Stimulated activated naive CD4-positive, alpha-beta T cell (primary cell): ENCODE measurements at regions not wholly inside any gene's neighbourhood (a gene's known extent, or its start where the extent isn't known, plus 50 kb on each side); places are given as distances from the start of the nearest gene placed in this dataset.
"Not testable (repeated sequence)": the region's sequence is repeated elsewhere in the genome, so short reads cannot be mapped to it uniquely, and the experiment has no call there.

ENCODE experiments used
- DNase-seq, 6 experiments: peaks; one replicate each; lab custom pipeline; 2025; lab: John Stamatoyannopoulos, UW

GRCh38 chr1:60732977-60733401 lies 349.4 kb upstream of the NFIA start:
- DNase-seq = no peak

GRCh38 chr1:60731321-60731720 lies 351.0 kb upstream of the NFIA start:
- no peak for DNase-seq

GRCh38 chr1:60727552-60727951 lies 354.8 kb upstream of the NFIA start:
- no peak for DNase-seq

- DNase-seq = no peak
These were observed 365.9 kb upstream of the NFIA start for GRCh38 chr1:60716472-60716871.

DNA sequence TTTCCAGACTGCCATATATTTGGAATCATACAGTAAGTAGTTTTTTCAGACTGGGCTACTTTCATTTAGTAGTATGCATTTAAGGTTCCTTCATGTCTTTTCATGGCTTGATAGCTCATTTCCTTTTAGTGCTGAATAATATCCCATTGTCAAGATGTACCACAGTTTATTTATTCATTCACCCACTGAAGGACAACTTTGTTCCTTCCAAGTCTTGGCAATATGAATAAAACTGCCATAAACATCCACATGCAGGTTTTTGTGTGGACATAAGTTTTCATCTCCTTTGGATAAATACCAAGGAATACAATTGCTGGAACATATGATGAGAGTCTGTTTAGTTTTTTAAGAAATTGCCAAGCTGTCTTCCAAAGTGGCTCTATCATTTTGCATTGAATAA lies 366.4 kb upstream of the NFIA start:
- DNase-seq = no peak

DNA sequence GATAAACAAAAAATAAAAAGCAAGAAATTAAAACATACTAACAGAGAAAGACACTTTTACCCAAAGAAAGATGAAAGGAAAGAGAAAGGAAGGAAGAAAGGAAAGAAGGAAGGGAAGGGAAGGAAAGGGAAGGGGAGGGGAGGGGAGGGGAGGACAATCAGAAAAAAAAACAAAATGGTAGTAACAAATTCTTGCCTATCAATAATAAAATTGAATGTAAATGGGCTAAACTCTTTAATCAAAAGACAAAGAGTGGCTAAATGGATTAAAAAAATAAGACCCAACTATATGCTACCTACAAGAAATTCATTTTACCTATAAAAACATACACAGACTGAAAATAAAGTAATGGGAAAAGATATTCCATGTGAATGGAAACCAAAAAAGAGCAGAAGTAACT lies 372.9 kb upstream of the NFIA start:
- DNase-seq = no peak

DNA sequence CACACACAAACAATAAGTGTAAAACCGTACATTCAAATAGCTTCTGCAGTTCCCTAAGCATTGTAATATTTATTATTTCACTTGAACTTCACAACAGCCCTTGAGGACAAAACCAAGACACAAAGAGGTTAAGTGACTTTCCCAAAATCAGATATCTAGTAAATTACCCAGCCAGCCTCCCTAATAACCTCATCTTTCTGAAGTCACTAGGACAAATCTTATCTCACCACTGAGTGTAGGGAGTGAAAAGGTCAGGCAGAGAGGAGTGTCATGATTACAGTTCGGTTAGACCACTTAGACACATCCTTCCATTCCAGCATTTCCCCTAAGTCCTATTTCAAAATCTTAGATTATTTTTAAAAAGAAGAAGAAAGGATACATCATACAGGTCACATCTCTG lies 377.3 kb upstream of the NFIA start:
- DNase-seq = no peak

DNA sequence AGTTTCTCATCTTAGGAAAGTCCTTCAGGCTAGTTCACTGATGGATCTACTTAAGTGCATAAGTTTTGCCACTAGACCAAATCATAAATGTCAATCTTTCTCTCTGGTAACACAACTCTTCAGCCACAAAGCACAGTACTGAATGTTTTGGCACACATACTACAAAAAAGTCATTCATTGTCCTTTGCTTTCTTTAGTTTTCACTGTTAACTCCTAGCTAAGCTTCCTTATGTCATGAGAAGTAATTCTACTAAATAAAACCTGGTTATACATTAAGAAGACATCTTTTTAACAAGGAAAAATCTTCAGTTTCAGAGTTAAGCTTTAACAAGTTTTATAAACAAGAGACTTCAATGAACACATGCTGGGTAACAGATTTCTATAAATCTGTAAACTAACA lies 379.2 kb upstream of the NFIA start:
- no peak for DNase-seq

DNA sequence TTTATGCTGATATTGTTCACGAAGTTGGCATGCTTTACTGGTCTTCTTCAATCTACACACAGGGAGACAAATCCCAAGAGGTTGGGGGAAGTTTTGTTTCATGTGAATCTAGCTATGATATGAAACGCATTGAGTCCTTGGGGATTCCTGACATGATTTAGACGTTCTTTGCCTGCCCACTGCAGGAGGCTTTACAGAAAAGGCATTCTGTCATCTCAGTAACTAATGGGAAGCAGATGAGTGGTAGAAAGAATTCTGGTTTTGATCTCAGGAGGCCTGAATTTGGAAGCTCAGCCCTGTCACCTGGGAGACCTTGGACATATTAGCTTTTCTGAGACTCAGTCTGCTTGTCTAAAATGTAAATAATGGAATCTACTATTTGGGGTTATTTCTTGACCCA lies 383.0 kb upstream of the NFIA start:
- DNase-seq = no peak

GRCh38 chr1:60697204-60697994 lies 385.0 kb upstream of the NFIA start:
- DNase-seq = no peak

- DNase-seq = no peak
These were observed 385.8 kb upstream of the NFIA start for GRCh38 chr1:60696512-60696911.

- DNase-seq = no peak
These were observed 386.6 kb upstream of the NFIA start for GRCh38 chr1:60695716-60696171.

DNA sequence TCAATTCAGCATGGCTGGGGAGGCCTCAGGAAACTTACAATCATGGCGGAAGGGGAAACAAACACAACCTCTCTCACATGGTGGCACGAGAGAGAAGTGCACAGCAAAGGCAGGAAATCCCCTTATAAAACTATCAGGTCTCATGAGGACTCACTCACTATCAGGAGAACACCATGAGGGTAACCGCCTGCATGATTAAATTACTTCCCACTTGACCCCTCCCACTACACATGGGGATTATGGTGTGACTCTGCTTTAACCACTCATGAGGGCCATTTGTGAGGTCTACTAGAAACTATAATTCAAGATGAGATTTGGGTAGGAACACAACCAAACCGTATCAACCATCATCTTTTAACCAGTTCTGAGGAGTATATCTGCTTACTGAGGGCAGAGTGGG lies 387.4 kb upstream of the NFIA start:
- DNase-seq = no peak

- no peak for DNase-seq
These were observed 390.3 kb upstream of the NFIA start for GRCh38 chr1:60692031-60692430.

GRCh38 chr1:60688221-60688620 lies 394.1 kb upstream of the NFIA start:
- not testable (repeated sequence) for DNase-seq

DNA sequence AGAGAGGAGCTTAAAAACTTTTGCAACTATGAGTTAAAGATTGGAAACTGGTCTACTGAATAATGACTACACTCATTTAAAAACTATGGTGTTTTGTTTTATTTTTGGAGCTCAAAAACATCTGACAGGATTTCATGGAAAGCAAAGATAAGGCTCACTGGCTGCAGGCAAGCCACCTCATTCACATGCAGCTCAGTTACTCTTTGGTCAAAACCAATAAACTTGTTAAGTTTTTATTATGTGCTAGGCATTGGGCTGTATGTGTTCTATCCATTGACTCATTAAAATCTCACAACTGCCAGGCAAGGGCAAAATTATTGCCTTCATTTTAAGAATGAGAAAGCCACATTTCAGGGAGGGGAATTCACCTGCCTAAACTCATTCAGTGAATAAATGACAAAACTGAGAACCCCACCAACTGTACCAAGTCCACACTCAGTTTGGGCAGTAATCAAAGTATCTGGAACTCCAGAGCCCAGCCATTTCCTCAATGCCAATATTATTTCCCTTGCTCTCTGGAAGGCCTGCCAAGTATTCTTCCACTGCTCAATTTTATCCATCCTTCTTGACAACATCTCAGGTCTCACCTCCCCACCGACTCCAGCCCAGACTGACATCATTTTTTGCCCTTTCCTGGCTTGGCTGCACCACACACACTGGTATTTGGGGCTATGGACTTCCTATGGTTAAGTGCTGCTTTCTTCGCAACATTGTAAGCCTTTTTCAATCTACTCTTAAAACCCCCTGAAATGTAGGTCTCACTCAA lies 401.1 kb upstream of the NFIA start:
- DNase-seq = no peak

DNA sequence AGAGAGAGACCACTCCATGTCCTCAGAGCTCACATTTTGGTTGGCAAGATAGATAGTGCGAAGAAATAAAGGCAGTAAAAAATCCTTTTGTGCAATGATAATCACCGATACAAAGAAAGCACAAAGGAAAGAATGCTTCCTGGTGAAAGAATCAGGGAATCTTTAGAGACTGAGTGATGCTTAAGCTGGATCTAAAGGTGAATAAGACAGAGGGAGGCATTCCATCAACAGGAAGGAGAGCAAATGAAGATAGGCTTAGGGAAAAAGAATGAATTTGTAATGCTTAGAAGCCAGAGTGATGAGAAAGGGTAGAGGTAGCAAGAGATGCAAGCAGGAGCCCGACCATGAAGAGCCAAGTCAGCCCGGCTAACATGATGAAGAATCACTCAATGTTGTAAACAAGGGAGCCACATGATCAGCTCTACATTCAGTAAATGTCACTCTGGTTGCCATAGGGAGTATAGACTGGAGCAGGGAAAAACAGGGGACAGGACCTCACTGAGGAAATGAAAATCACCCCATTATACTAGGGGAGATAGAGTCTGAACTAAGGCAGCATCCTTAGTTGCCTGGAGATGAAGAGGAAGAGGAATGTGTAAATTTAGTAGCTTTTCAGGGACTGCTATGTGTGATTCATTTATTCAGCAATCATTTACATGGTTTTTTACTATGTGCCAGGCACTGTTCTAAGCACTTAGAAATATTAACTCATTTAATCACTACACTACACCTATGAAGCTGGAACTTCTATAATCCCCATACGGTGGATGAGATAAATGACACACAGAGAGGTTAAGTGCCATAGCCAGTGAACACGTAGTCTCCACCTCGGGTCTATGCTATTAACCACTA lies 402.6 kb upstream of the NFIA start:
- no peak for DNase-seq

GRCh38 chr1:60678802-60679201 lies 403.6 kb upstream of the NFIA start:
- no peak for DNase-seq

DNA sequence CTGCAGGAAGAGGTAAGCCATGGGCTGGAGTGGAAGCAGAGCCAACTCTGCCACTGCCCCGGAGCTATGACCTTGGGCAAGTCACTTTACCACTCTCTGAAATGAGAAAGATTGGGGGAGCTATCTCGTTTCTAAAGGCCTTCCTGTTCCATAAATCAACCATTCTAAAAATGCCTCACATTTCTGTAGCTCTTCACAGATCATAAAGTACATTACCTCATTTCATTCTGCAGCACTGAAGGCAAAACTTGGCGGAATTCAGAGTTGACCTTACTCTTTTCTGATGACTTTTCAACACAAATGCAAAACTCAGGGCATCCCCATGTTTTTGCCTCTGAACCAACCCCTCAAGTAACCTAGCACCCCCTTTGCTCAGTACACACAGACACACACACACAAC lies 404.0 kb upstream of the NFIA start:
- DNase-seq = no peak

GRCh38 chr1:60672449-60672848 lies 409.9 kb upstream of the NFIA start:
- no peak for DNase-seq

- DNase-seq = no peak
These were observed 412.1 kb upstream of the NFIA start for GRCh38 chr1:60670302-60670701.

GRCh38 chr1:60668585-60668984 lies 413.8 kb upstream of the NFIA start:
- DNase-seq = no peak

- DNase-seq = no peak
These were observed 417.1 kb upstream of the NFIA start for GRCh38 chr1:60665311-60665710.
